HUES64 (cell line): ENCODE measurements at regions not wholly inside any gene's neighbourhood (a gene's known extent, or its start where the extent isn't known, plus 50 kb on each side); places are given as distances from the start of the nearest gene placed in this dataset.

Source experiments
- H3K27ac ChIP-seq: 2 replicates; pipeline ENCODE4 v1.7.0; 2013; ENCODE audit warnings: low read depth, low read length, inconsistent platforms
- H3K27me3 ChIP-seq: 2 replicates; pipeline ENCODE4 v1.6.1; 2013; ENCODE audit warnings: mild to moderate bottlenecking, low read length; ENCODE audit not compliant: insufficient read depth
- H3K36me3 ChIP-seq: 2 replicates; pipeline ENCODE4 v1.6.1; 2013; ENCODE audit warnings: mild to moderate bottlenecking, low read length; ENCODE audit not compliant: insufficient read depth
- H3K4me1 ChIP-seq: 2 replicates; pipeline ENCODE4 v1.6.1; 2013; ENCODE audit warnings: mild to moderate bottlenecking, low read length, moderate library complexity; ENCODE audit not compliant: insufficient read depth
- H3K4me3 ChIP-seq: 2 replicates; pipeline ENCODE4 v1.5.1; 2013; ENCODE audit warnings: mild to moderate bottlenecking, low read length, moderate library complexity
- H3K9ac ChIP-seq: 2 replicates; pipeline ENCODE4 v1.6.1; 2013; ENCODE audit warnings: mild to moderate bottlenecking, low read depth, low read length
- H3K9me3 ChIP-seq: 2 replicates; pipeline ENCODE4 v1.6.1; 2013; ENCODE audit warnings: low read depth, low read length; ENCODE audit not compliant: insufficient read depth
- WGBS: fragments of 150-250, 120-280 bp; methylation state at CpG from one replicate; pipeline ENCODE4 v1.1.7; 2013; ENCODE audit warnings: missing lambda C conversion rate; 5-methylcytosine and 5-hydroxymethylcytosine counted together

GRCh38 chr5:9713959-9714586 is 83.9 kb upstream of the TAS2R1 start:
- no peak overlapping the region for H3K4me3 ChIP-seq
- H3K9me3 ChIP-seq, result no peaks in the 10 kb centered on the region
- H3K9ac ChIP-seq, result no peak overlapping the region
- 88% methylated on average over 4 of the region's 4 CpGs for WGBS
- no peaks in the 10 kb centered on the region for H3K4me1 ChIP-seq
- H3K27me3 ChIP-seq, result no peaks in the 10 kb centered on the region
- no peaks in the 10 kb centered on the region for H3K36me3 ChIP-seq
- H3K27ac ChIP-seq, result no peak overlapping the region

GRCh38 chr5:9713356-9713755 is 83.2 kb upstream of the TAS2R1 start:
- no peaks in the 10 kb centered on the region for H3K4me1 ChIP-seq
- H3K9ac ChIP-seq, result no peak overlapping the region
- H3K36me3 ChIP-seq, result no peaks in the 10 kb centered on the region
- no peak overlapping the region for H3K27ac ChIP-seq
- 86% methylated on average over 4 of the region's 4 CpGs for WGBS
- no peaks in the 10 kb centered on the region for H3K9me3 ChIP-seq
- H3K4me3 ChIP-seq, result no peak overlapping the region
- H3K27me3 ChIP-seq, result no peaks in the 10 kb centered on the region

GRCh38 chr5:9712911-9713310 is 82.8 kb upstream of the TAS2R1 start:
- peaks cover 2% of the 10 kb centered on the region for H3K4me1 ChIP-seq
- no peaks in the 10 kb centered on the region for H3K9me3 ChIP-seq
- H3K9ac ChIP-seq, result no peak overlapping the region
- H3K27ac ChIP-seq, result no peak overlapping the region
- no peak overlapping the region for H3K4me3 ChIP-seq
- WGBS, result 95% methylated on average over 8 of the region's 8 CpGs
- H3K36me3 ChIP-seq, result no peaks in the 10 kb centered on the region
- H3K27me3 ChIP-seq, result no peaks in the 10 kb centered on the region

DNA sequence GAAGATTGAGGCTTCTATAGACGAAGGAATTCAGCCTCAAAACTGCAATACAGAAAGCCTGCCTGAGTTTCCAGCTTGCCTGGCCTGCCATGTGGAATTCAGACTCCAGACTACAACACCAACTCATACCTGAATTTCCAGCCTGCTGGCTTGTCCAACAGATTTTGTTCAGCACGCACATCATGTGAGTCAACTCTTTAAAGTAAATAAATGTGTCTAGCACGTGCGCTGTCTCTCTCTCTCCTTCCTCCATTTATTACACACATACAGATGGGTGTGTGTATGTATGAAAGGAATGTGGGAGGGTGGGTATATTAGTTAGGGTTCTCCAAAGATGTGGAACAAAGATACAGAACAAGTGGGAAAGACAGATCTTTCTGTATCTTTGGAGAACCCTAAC is 82.4 kb upstream of the TAS2R1 start:
- H3K27ac ChIP-seq, result no peak overlapping the region
- no peak overlapping the region for H3K9ac ChIP-seq
- H3K4me3 ChIP-seq, result no peak overlapping the region
- H3K36me3 ChIP-seq, result no peaks in the 10 kb centered on the region
- H3K27me3 ChIP-seq, result no peaks in the 10 kb centered on the region
- 95% methylated on average over 2 of the region's 4 CpGs for WGBS
- H3K4me1 ChIP-seq, result peaks cover 6% of the 10 kb centered on the region
- H3K9me3 ChIP-seq, result no peaks in the 10 kb centered on the region

DNA sequence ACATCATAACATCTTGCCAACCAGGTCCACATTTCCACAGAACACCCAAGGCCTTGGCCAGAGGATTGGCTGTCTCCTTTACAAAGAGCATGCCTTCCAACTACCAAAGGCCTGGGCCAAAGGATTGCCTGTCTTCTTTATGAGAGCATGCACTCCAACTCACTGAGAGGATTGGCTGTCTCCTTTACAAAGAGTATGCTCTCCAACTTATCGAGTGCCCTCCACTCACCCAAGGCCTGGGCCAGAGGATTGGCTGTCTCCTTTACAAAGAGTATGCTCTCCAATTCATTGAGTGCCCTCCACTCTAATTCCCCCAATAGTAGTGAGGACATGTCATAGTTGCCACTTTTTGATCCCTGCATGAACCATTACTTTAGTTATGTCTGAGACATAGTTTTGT is 79.9 kb upstream of the TAS2R1 start:
- H3K4me3 ChIP-seq, result no peak overlapping the region
- 87% methylated on average over 1 of the region's 1 CpG for WGBS

DNA sequence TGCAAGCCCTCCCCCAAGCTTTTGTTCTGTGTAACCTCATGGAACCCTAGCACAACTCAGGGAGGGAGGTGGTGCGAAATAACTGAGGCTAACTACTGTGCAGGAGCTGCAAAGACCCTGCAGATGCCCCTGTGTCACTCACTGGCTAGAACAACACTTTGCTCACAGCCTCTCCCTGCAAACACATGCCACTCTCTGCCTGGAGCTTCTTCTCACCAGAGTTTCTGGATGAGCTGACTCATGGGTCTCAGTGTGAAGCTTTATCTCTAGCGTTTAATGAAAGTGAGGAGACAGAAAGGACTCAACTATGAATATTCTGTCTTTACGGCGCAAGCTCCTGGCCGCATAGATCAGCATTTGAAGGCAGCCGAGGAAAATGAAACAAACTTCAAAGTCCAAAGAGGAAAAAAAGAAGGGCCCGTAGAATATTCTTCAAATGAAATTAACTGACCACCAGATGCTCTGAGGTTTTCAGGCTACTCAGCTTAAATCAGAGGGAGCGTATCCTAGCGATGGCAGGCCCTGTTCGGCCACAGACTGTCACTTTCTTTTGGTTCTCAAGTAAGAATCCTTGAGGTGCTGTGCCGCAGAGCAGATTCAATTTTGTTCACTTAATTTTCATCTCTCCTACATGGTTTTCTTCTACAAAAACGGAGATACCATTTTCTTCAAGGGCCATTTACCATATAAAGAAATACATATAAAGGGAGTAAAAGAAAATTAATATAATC is 77.7 kb upstream of the TAS2R1 start:
- peaks cover 6% of the 10 kb centered on the region for H3K4me1 ChIP-seq
- WGBS, result 71% methylated on average over 12 of the region's 12 CpGs

More for the DNA sequence above, 79.9 kb upstream of the TAS2R1 start:
- H3K4me1 ChIP-seq, result peaks cover 6% of the 10 kb centered on the region
- H3K9me3 ChIP-seq, result no peaks in the 10 kb centered on the region
- H3K36me3 ChIP-seq, result no peaks in the 10 kb centered on the region
- no peak overlapping the region for H3K9ac ChIP-seq
- H3K27me3 ChIP-seq, result no peaks in the 10 kb centered on the region
- no peak overlapping the region for H3K27ac ChIP-seq

DNA sequence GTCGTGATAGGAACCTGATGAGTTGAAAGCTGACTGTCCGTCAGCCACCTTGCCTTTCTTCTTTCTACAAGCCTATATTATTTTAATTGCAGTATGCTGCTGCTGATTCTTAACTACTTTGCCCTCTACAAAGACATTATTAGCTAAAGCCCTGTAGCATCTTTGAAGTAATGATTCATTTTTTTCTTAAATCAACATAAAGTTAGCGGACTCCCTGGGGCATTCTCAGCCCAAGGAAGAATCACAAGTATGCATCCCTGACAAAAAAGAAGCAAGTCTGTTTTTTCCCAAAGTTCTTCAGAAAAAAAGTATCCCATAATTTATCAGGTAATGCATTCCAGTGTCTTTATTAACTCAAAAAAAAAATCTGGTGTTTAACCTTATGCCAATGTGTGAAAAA is 69.5 kb upstream of the TAS2R1 start:
- Histone ChIP-seq H3K36me3 (no peaks in the 10 kb centered on the region), H3K9me3 (no peaks in the 10 kb centered on the region), H3K27ac (no peak overlapping the region), H3K27me3 (no peaks in the 10 kb centered on the region), H3K4me1 (no peaks in the 10 kb centered on the region), H3K4me3 (no peak overlapping the region), H3K9ac (no peak overlapping the region)
- WGBS, result 98% methylated on average over 3 of the region's 3 CpGs

More for the DNA sequence above, 77.7 kb upstream of the TAS2R1 start:
- Histone ChIP-seq H3K4me3 (no peak overlapping the region), H3K36me3 (no peaks in the 10 kb centered on the region), H3K27me3 (no peaks in the 10 kb centered on the region), H3K9me3 (no peaks in the 10 kb centered on the region), H3K9ac (no peak overlapping the region), H3K27ac (no peak overlapping the region)

DNA sequence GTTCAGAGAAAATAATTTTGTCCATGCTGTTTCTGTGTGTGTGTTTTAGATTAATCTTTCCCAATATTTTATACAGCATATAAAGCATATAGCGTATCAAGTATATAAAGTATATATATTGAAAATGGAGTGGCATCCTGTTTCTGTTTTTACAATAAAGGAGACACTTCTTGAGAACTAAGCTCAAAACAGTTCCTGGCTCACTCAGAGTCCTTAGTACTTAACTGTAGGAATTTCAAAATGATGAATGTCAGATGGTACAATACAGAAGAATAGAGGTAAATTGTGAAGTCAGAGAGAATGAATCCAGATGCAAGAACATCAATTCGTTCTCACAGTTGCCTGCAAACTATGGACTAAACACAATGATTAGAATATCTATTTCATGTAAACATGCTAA is 68.7 kb upstream of the TAS2R1 start:
- no peak overlapping the region for H3K27ac ChIP-seq
- no peaks in the 10 kb centered on the region for H3K4me1 ChIP-seq
- no peak overlapping the region for H3K4me3 ChIP-seq
- 89% methylated on average over 1 of the region's 2 CpGs for WGBS
- H3K36me3 ChIP-seq, result no peaks in the 10 kb centered on the region
- H3K9me3 ChIP-seq, result no peaks in the 10 kb centered on the region
- H3K9ac ChIP-seq, result no peak overlapping the region
- no peaks in the 10 kb centered on the region for H3K27me3 ChIP-seq

DNA sequence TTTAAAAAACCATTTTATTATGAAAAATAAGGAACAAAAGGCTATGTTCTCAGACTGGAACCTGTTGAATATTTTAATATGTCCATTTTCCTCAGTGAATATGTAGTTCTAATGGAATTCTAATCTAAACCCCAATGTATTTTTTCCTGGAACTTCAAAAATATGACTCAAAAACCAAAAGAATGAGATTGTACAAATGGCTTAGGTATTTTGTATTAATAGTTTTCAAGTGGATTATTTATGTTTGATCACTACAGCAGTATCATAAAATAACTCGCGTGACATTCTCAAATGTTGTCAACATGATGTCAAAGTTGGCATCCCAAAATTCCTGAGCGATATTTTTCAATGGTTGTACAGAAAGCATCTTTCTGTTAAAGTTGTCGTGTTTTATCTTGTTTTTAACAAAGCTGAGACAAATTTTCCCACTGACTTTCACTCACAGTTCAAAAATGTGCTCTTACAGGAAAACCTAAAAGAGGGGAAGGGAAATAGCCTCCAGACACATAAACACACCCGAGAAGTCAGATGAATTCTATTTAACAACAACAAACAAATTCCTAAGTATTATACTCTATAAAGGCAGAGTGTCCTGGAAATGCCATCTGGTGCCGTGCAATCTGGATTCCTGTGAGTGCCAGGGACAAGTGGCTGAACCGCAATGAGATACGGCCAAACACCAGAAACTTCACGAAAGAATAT is 68.1 kb upstream of the TAS2R1 start:
- no peaks in the 10 kb centered on the region for H3K36me3 ChIP-seq
- H3K4me1 ChIP-seq, result no peaks in the 10 kb centered on the region
- H3K4me3 ChIP-seq, result no peak overlapping the region
- no peaks in the 10 kb centered on the region for H3K9me3 ChIP-seq
- no peak overlapping the region for H3K9ac ChIP-seq
- over 99% methylated on average over 9 of the region's 9 CpGs for WGBS
- no peak overlapping the region for H3K27ac ChIP-seq
- H3K27me3 ChIP-seq, result no peaks in the 10 kb centered on the region

- Histone ChIP-seq H3K36me3 (no peaks in the 10 kb centered on the region), H3K9me3 (peaks cover 3% of the 10 kb centered on the region; the same call in 1 of the 2 replicates), H3K27me3 (no peaks in the 10 kb centered on the region), H3K27ac (no peak overlapping the region), H3K9ac (no peak overlapping the region), H3K4me1 (no peaks in the 10 kb centered on the region), H3K4me3 (no peak overlapping the region)
- 73% methylated on average over 3 of the region's 3 CpGs for WGBS
Measured at GRCh38 chr5:9692576-9692975, 62.4 kb upstream of the TAS2R1 start.

DNA sequence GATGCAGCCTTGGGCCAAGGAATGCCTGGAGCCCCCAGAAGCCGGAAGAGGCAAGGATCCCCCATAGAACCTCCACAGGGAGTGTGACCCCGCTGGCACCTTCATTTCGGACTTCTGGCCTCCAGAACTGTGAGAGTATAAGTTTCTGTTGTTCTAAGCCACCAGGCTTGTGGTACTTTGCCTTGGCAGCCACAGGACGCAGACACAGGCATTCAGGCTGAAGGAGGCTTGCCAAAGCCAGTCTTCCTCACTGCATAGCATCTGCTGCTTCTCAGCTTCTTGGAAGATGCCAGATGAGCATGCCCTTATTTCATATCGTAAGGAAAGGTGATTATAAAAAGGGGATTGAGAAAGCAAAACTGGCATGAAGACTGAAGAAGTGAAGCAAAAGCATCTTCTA is 61.1 kb upstream of the TAS2R1 start:
- Histone ChIP-seq H3K4me1 (no peaks in the 10 kb centered on the region), H3K4me3 (no peak overlapping the region), H3K27ac (no peak overlapping the region), H3K9me3 (peaks cover 7% of the 10 kb centered on the region; the same call in 1 of the 2 replicates), H3K36me3 (no peaks in the 10 kb centered on the region), H3K9ac (no peak overlapping the region), H3K27me3 (no peaks in the 10 kb centered on the region)
- 94% methylated on average over 5 of the region's 5 CpGs for WGBS
